OCI-LY3 (cell line): ENCODE measurements at regions not wholly inside any gene's neighbourhood (a gene's known extent, or its start where the extent isn't known, plus 50 kb on each side); places are given as distances from the start of the nearest gene placed in this dataset.

Source experiments
- H2AFZ ChIP-seq: fragments of 200-600, 300-600 bp; shearing (Covaris generic); 2 replicates; pipeline ENCODE4 v1.6.0; 2014; ENCODE audit warnings: antibody characterized with exemption, low read depth, low read length
- H3K27ac ChIP-seq: fragments of 200-600, 300-600 bp; sonication (generic); 2 replicates; pipeline ENCODE4 v1.5.1; 2014; ENCODE audit warnings: mild to moderate bottlenecking, low read length, moderate library complexity, mixed read lengths
- H3K27me3 ChIP-seq: fragments of 200-600, 300-600 bp; sonication (generic); 2 replicates; pipeline ENCODE4 v1.6.1; 2014; ENCODE audit warnings: low read depth, low read length, mixed read lengths
- H3K36me3 ChIP-seq: fragments of 200-600, 300-600 bp; sonication (generic); replicated peaks from 2 replicates; pipeline ENCODE3; 2014; ENCODE audit warnings: low read depth, low read length, mixed read lengths
- H3K4me1 ChIP-seq: fragments of 300-600, 200-600 bp; sonication (generic); 2 replicates; pipeline ENCODE4 v1.6.1; 2014; ENCODE audit warnings: low read length, mixed read lengths
- H3K4me2 ChIP-seq: fragments of 200-600, 300-600 bp; sonication (generic); 2 replicates; pipeline ENCODE4 v1.6.1; 2014; ENCODE audit warnings: low read length, mixed read lengths
- H3K4me3 ChIP-seq: fragments of 300-600, 200-600 bp; sonication (generic); 2 replicates; pipeline ENCODE4 v1.5.1; 2014; ENCODE audit warnings: antibody characterized with exemption, mild to moderate bottlenecking, low read length, moderate library complexity
- H3K79me2 ChIP-seq: fragments of 300-600, 200-600 bp; shearing (Covaris generic); 2 replicates; pipeline ENCODE4 v1.6.1; 2014; ENCODE audit warnings: mild to moderate bottlenecking, low read length, mixed read lengths
- H3K9ac ChIP-seq: fragments of 300-600, 200-600 bp; shearing (Covaris generic); 2 replicates; pipeline ENCODE4 v1.6.0; 2014; ENCODE audit warnings: mild to moderate bottlenecking, low read length, moderate library complexity
- H3K9me3 ChIP-seq: fragments of 200-600, 300-600 bp; shearing (Covaris generic); 2 replicates; pipeline ENCODE4 v1.6.1; 2014; ENCODE audit warnings: low read length, mixed read lengths; ENCODE audit not compliant: insufficient read depth
- H4K20me1 ChIP-seq: fragments of 200-600, 300-600 bp; sonication (generic); 2 replicates; pipeline ENCODE4 v1.6.1; 2016; ENCODE audit warnings: low read length, mixed read lengths; ENCODE audit not compliant: insufficient read depth
- EZH2phosphoT487 ChIP-seq: fragments of 200-600 bp; shearing (Covaris generic); IDR thresholded peaks from 2 replicates; pipeline ENCODE4 v1.6.1; 2018; ENCODE audit warnings: antibody characterized with exemption, mixed run types, low read depth
- TF ChIP-seq, protein P1 (sequence below): fragments of 200-600, 300-600 bp; sonication (generic); IDR thresholded peaks from 2 replicates; pipeline ENCODE4 v1.5.1; 2014; ENCODE audit warnings: antibody characterized with exemption, low read length, low read depth

DNA sequence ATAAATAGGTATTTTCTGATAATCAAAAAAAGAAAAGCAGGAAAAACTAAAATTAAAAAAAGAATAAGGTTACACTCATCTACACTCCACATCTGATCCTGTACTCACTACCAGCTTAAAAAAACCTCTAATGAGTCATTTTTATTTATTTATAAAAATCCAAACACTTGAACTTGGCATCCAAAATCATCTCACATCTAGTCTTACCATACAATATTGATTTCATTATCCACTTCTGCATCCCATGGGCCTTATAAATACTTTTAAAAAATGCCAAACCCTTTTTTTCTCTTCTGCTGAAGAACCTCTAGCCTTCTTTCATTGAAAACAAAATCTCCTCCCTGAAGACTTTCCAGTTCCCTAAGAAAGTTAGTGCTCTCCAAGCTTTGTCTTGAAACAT is 109.7 kb downstream of the TMTC3 start:
- Histone ChIP-seq H3K4me2 (no peak overlapping the region), H4K20me1 (no peaks in the 10 kb centered on the region), H3K4me1 (no peaks in the 10 kb centered on the region), H3K9ac (no peak overlapping the region), H3K36me3 (no peaks in the 10 kb centered on the region), H3K9me3 (no peaks in the 10 kb centered on the region), H3K4me3 (no peak overlapping the region), H3K79me2 (no peaks in the 10 kb centered on the region), H3K27ac (no peak overlapping the region), H3K27me3 (no peaks in the 10 kb centered on the region), H2AFZ (no peak overlapping the region)
- no peak for TF ChIP-seq EZH2phosphoT487
- TF ChIP-seq, protein P1, sequence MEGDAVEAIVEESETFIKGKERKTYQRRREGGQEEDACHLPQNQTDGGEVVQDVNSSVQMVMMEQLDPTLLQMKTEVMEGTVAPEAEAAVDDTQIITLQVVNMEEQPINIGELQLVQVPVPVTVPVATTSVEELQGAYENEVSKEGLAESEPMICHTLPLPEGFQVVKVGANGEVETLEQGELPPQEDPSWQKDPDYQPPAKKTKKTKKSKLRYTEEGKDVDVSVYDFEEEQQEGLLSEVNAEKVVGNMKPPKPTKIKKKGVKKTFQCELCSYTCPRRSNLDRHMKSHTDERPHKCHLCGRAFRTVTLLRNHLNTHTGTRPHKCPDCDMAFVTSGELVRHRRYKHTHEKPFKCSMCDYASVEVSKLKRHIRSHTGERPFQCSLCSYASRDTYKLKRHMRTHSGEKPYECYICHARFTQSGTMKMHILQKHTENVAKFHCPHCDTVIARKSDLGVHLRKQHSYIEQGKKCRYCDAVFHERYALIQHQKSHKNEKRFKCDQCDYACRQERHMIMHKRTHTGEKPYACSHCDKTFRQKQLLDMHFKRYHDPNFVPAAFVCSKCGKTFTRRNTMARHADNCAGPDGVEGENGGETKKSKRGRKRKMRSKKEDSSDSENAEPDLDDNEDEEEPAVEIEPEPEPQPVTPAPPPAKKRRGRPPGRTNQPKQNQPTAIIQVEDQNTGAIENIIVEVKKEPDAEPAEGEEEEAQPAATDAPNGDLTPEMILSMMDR = no peak

DNA sequence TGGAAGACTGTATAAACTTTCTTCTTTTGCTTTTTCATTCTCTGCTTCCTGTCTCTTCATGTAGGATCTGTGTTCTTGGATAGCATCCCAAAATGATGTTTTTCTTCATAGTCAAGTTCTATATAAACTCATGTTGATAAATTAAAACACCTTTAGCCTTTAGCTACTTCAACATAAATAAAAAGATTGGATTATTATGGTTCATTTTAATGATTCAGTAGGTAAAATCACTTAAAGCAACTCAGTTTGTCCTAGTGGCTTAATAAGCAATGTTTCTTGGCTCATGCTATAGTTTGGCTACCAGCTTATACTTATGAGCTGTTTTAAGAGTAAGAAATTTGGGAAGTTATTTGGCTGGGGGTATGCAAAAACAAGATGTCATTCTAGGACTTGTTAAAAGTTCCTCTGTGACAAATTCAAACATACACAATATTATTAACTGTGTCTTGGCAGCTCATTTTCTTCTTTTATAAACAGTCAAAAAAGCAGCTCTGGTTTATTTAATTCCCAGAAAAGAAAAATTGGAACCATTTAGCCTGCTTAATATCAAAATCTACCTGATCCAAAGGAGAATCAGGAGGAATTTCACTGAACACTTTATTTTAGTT is 111.4 kb downstream of the TMTC3 start:
- H3K4me1 ChIP-seq = no peaks in the 10 kb centered on the region
- H3K79me2 ChIP-seq = no peaks in the 10 kb centered on the region
- H2AFZ ChIP-seq = no peak overlapping the region
- H3K4me2 ChIP-seq = no peak overlapping the region
- no peaks in the 10 kb centered on the region for H3K27me3 ChIP-seq
- no peaks in the 10 kb centered on the region for H3K9me3 ChIP-seq
- H3K27ac ChIP-seq = no peak overlapping the region
- no peaks in the 10 kb centered on the region for H3K36me3 ChIP-seq
- H4K20me1 ChIP-seq = no peaks in the 10 kb centered on the region
- TF ChIP-seq EZH2phosphoT487 = no peak
- TF ChIP-seq, protein P1 = no peak
- H3K4me3 ChIP-seq = no peak overlapping the region
- no peak overlapping the region for H3K9ac ChIP-seq

DNA sequence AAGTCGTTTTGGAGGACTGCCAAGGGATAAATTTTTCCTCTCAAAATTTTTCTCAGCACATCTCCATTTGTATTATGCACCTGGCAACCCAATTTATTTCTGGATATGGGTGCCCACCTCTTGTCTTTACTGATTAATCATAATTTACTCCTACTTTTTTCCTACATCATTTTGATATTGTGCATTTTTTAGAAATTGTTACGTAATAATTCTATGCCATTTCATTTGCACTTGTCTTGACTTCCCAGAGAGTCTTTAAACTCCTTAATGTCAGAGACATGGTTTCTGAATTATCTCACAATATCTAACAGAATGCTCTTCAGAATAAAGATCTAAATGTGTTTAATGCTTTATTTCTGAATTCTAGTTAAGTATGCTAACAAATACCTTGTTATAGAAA is 113.1 kb downstream of the TMTC3 start:
- no peak for TF ChIP-seq EZH2phosphoT487
- TF ChIP-seq, protein P1 = no peak
- Histone ChIP-seq H3K9me3 (no peaks in the 10 kb centered on the region), H3K4me2 (no peak overlapping the region), H3K79me2 (no peaks in the 10 kb centered on the region), H4K20me1 (no peaks in the 10 kb centered on the region), H2AFZ (no peak overlapping the region), H3K4me1 (no peaks in the 10 kb centered on the region), H3K27me3 (no peaks in the 10 kb centered on the region), H3K4me3 (no peak overlapping the region), H3K9ac (no peak overlapping the region), H3K36me3 (no peaks in the 10 kb centered on the region), H3K27ac (no peak overlapping the region)

DNA sequence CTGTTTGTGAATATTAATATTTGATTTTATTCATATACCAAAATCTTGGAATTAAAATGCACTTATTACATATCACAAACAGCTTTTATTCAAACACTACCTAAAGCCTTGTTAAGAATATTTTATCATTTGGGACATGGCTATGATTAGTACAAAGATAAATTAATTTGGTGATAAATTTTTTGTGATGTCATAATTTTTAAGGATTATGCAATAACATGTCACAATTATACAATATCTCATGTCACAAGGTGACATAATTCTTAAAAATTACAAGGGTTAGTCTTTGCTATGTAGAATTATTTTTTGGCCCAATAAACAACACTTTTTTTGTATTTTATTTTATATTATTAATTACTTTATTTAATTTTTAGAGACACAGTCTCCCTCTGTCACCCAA is 113.7 kb downstream of the TMTC3 start:
- TF ChIP-seq EZH2phosphoT487 = no peak
- TF ChIP-seq, protein P1 = no peak
- H3K27ac ChIP-seq = no peak overlapping the region
- H3K4me3 ChIP-seq = no peak overlapping the region

More for the DNA sequence above, 113.7 kb downstream of the TMTC3 start:
- Histone ChIP-seq H3K79me2 (no peaks in the 10 kb centered on the region), H4K20me1 (no peaks in the 10 kb centered on the region), H3K36me3 (no peaks in the 10 kb centered on the region), H2AFZ (no peak overlapping the region), H3K4me1 (no peaks in the 10 kb centered on the region), H3K27me3 (no peaks in the 10 kb centered on the region), H3K9ac (no peak overlapping the region), H3K9me3 (no peaks in the 10 kb centered on the region), H3K4me2 (no peak overlapping the region)
